Vagina (tissue), 2 donors: ENCODE measurements at regions not wholly inside any gene's neighbourhood (a gene's known extent, or its start where the extent isn't known, plus 50 kb on each side); places are given as distances from the start of the nearest gene placed in this dataset.

Source experiments
- CTCF ChIP-seq, 3 experiments: fragments of 450-650 bp in 2 of 3; fragments of 200-600 bp in 1 of 3; sonication (generic) in 1 of 3; IDR thresholded peaks; one replicate each; pipeline ENCODE4 v1.5.1; 2017 to 2019; ENCODE audit warnings: antibody characterized with exemption in 3 of 3, mild to moderate bottlenecking in 2 of 3, moderate library complexity in 2 of 3
- POLR2A ChIP-seq, 2 donors: fragments of 450-650 bp; IDR thresholded peaks; one replicate each; pipeline ENCODE4 v1.6.1; 2017; ENCODE audit warnings: antibody characterized with exemption in 2 of 2, mild to moderate bottlenecking in 2 of 2, moderate library complexity in 2 of 2

- TF ChIP-seq CTCF (IDR thresholded peaks at IDR 0.05) (no peak), POLR2A (IDR thresholded peaks at IDR 0.05) (no peak)
Observed at GRCh38 chrX:7294483-7294882, 146.5 kb upstream of the PUDP start.
